ENCODE measurements at regions not wholly inside any gene's neighbourhood (a gene's known extent, or its start where the extent isn't known, plus 50 kb on each side); places are given as distances from the start of the nearest gene placed in this dataset.

- TF ChIP-seq ZFP3 (CRISPR knock-in tag; IDR thresholded peaks at IDR 0.05) (no peak), PATZ1 (CRISPR knock-in tag; IDR thresholded peaks at IDR 0.05; ENCODE audit: borderline replicate concordance) (no peak), POU6F1 (CRISPR knock-in tag; IDR thresholded peaks at IDR 0.05; ENCODE audit: borderline replicate concordance, low read depth) (no peak), ZFP30 (CRISPR knock-in tag; IDR thresholded peaks at IDR 0.05) (no peak), OSR1 (CRISPR knock-in tag; IDR thresholded peaks at IDR 0.05) (no peak), CSDC2 (CRISPR knock-in tag; IDR thresholded peaks at IDR 0.05) (no peak), SNAI2 (CRISPR knock-in tag; IDR thresholded peaks at IDR 0.05) (no peak), ESRRG (CRISPR knock-in tag; IDR thresholded peaks at IDR 0.05) (no peak)
Measured at GRCh38 chrX:23559975-23560374, 107.3 kb upstream of the PRDX4 start.

Data from SK-N-SH treated with all-trans-retinoic acid at 6 μM for 48 hours (cell line).